Bronchial epithelial cell (primary cell): ENCODE measurements at regions not wholly inside any gene's neighbourhood (a gene's known extent, or its start where the extent isn't known, plus 50 kb on each side); places are given as distances from the start of the nearest gene placed in this dataset.

Experiments
- DNase-seq: peaks from one replicate; pipeline ENCODE4 v3.0.0-alpha.2; 2010; ENCODE audit warnings: low read depth
- FAIRE-seq: peaks from 2 replicates; lab custom pipeline; 2011; peaks lifted over from hg19 to GRCh38; lab: Jason Lieb, UNC
- H3K27me3 ChIP-seq: 2 replicates; pipeline ENCODE4 v1.5.1; 2011; ENCODE audit warnings: low read length; ENCODE audit not compliant: control insufficient read depth, insufficient read depth
- H3K36me3 ChIP-seq: 2 replicates; pipeline ENCODE4 v1.5.1; 2011; ENCODE audit warnings: low read length; ENCODE audit not compliant: control insufficient read depth, insufficient read depth
- H3K4me3 ChIP-seq: 2 replicates; pipeline ENCODE4 v1.5.1; 2011; ENCODE audit warnings: mild to moderate bottlenecking, low read depth, low read length, control low read depth
- TF ChIP-seq, protein P1 (sequence below): IDR thresholded peaks from 2 replicates; pipeline ENCODE4 v1.5.1; 2011; ENCODE audit warnings: mild to moderate bottlenecking, moderate library complexity, low read length, control low read depth, inconsistent platforms; ENCODE audit not compliant: insufficient read depth, severe bottlenecking

DNA sequence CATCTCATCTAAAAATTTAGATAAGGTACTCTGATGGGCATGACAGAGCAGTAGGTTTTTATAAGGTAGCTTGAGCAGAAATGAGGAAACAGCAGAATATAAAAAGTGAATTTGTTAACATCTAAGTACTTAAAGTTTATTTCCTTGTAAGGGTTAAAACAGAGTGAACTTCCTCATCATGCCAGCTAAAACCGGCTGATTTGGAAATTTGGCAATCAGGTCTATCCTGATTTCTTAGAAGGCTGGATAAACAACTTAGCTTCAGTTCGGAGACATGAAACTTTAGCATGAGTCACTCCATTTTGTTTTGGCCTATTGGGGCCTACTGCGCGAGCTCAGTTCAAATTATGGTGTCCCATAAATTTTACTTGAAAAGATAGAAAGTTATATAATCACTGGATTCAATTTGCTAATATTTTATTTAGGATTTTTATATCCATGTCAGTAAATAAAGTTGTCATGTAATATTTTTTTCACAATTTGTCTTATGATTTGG lies 241.6 kb upstream of the RORB start:
- DNase-seq (peak; percentile 23), FAIRE-seq (no peak)
- Histone ChIP-seq H3K36me3 (no peaks in the 10 kb centered on the region), H3K4me3 (no peak overlapping the region), H3K27me3 (no peaks in the 10 kb centered on the region)
- TF ChIP-seq, protein P1, sequence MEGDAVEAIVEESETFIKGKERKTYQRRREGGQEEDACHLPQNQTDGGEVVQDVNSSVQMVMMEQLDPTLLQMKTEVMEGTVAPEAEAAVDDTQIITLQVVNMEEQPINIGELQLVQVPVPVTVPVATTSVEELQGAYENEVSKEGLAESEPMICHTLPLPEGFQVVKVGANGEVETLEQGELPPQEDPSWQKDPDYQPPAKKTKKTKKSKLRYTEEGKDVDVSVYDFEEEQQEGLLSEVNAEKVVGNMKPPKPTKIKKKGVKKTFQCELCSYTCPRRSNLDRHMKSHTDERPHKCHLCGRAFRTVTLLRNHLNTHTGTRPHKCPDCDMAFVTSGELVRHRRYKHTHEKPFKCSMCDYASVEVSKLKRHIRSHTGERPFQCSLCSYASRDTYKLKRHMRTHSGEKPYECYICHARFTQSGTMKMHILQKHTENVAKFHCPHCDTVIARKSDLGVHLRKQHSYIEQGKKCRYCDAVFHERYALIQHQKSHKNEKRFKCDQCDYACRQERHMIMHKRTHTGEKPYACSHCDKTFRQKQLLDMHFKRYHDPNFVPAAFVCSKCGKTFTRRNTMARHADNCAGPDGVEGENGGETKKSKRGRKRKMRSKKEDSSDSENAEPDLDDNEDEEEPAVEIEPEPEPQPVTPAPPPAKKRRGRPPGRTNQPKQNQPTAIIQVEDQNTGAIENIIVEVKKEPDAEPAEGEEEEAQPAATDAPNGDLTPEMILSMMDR: no peak

DNA sequence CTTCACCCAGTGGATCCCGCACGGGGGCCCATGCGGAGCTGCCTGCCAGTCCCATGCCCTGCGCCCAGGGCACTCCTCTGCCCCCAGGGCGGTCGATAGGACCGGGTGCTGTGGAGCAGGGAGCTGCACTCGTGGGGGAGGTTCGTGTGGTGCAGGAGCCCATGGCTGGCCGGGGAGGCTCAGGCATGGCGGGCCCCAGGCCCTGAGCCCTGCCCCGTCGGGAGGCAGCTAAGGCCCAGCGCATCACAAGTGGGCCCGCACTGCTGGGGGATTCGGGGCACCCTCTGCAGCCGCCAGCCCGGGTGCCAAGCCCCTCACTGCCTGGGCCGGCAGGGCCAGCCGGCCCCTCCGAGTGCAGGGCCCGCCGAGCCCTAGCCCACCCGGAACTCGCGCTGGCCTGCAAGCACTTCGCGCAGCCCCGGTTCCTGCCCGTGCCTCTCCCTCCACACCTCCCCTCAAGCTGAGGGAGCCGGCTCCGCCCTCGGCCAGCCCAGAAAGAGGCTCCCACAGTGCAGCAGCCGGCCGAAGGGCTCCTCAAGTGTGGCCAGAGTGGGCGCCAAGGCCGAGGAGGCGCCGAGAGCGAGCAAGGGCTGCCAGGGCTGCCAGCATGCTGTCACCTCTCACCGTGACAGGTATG lies 221.1 kb upstream of the RORB start:
- FAIRE-seq: no peak
- DNase-seq: no peak
- TF ChIP-seq, protein P1: no peak
- Histone ChIP-seq H3K27me3 (no peaks in the 10 kb centered on the region), H3K36me3 (no peaks in the 10 kb centered on the region), H3K4me3 (no peak overlapping the region)

DNA sequence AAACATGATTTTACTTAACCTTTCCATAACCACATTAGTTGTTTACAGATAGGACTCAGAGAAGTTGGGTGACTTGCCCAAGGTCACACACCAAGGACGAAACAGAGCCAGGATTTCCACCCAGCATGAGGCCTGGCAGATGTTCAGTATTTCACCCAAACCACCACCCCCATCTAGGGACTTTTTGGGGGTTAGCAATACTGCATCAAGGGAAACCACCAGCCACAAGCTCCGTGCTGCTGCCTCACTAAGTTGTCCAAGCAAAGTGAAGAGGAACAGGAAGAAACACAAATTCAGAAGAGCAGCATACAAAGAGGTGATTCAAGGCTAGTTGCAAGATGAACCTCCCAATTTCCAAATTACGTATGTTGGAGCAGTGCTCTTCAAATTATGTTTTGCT lies 219.6 kb upstream of the RORB start:
- DNase-seq: no peak
- Histone ChIP-seq H3K4me3 (no peak overlapping the region), H3K36me3 (no peaks in the 10 kb centered on the region), H3K27me3 (no peaks in the 10 kb centered on the region)
- TF ChIP-seq, protein P1: no peak
- no peak for FAIRE-seq

DNA sequence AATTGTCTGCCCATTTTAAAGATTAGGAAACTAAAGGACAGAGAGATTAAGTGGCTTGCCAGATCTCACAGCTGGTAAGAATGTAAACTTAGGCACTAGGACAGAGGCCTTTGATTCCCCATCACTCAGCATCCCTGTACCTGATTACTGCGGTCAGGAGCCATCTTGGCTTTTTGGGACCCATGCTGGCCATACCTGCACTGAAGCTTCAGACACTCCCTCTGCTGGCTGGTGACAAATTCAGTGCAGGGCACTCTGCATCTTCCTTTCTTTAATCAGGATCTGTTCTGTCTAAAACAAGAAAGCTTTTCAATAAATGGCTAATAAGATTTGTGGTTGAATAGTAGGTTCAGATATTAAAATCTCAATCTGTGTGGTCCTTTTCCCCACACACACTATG lies 215.5 kb upstream of the RORB start:
- TF ChIP-seq, protein P1: peak; percentile 20

DNA sequence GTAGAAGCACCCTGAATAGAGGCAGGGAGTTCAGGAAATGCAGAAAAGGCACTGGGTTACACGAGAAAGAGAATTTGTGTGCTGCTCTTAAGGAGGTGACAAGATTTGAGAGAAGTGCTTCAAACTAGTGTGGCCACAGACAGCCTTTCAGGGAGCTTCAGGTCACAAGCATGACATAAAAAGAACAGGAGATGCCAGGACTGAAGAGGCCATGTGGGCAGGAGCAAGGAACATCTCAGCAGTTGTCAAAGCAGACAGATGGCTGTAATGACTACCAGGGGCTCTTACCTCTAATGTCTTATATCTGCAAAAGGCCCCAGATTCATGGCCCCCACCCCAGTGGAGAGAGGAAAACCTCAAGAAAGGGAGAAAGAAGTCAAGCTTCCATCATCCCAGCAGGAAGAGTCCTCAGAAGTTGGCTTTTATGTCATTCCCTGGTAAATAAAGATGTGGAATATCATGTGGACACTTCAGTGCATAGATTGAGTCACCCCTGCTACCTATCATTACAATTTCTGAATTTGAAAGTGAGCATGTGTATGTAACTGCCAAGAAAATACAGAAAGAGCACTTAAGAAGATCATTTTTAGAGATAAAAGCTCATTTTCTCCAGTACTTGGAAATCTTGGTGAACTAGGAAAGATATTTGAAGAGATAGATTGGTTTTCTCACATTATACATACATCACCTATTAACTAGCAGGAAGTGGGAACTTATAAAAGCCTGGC lies 214.4 kb upstream of the RORB start:
- no peak for FAIRE-seq
- no peak for DNase-seq
- TF ChIP-seq, protein P1: no peak
- H3K27me3 ChIP-seq: no peaks in the 10 kb centered on the region
- no peaks in the 10 kb centered on the region for H3K36me3 ChIP-seq
- H3K4me3 ChIP-seq: no peak overlapping the region

More for the DNA sequence above, 215.5 kb upstream of the RORB start:
- Histone ChIP-seq H3K27me3 (no peaks in the 10 kb centered on the region), H3K36me3 (no peaks in the 10 kb centered on the region), H3K4me3 (no peak overlapping the region)
- no peak for FAIRE-seq
- peak; percentile 5 for DNase-seq
